Vagina (tissue), 2 donors: ENCODE measurements at regions not wholly inside any gene's neighbourhood (a gene's known extent, or its start where the extent isn't known, plus 50 kb on each side); places are given as distances from the start of the nearest gene placed in this dataset.

Experiments
- DNase-seq, 2 donors: peaks; one replicate each; pipeline ENCODE4 v3.0.0-alpha.2; 2017; ENCODE audit errors: extremely low spot score in 2 of 2
- H3K27ac ChIP-seq: fragments of 200-600 bp; sonication (generic); one replicate; pipeline ENCODE4 v1.5.1; 2019
- H3K27me3 ChIP-seq: fragments of 200-600 bp; sonication (generic); one replicate; pipeline ENCODE4 v1.5.1; 2019
- H3K36me3 ChIP-seq, 2 donors: fragments of 200-600 bp; sonication (generic); one replicate each; pipeline ENCODE4 v1.5.1; 2017 to 2019
- H3K4me1 ChIP-seq: fragments of 200-600 bp; sonication (generic); one replicate; pipeline ENCODE4 v1.5.1; 2019
- H3K4me3 ChIP-seq, 2 donors: fragments of 200-600 bp; sonication (generic); 1 replicate in 1 of 2; 2 replicates in 1 of 2; pipeline ENCODE4 v1.5.1; 2016 to 2019
- H3K9me3 ChIP-seq: fragments of 200-600 bp; sonication (generic); one replicate; pipeline ENCODE4 v1.5.1; 2019
- POLR2A ChIP-seq, 2 donors: fragments of 450-650 bp; IDR thresholded peaks; one replicate each; pipeline ENCODE4 v1.6.1; 2017; ENCODE audit warnings: antibody characterized with exemption in 2 of 2, mild to moderate bottlenecking in 2 of 2, moderate library complexity in 2 of 2
- POLR2AphosphoS5 ChIP-seq, 2 donors: sonication (generic); formaldehyde crosslinking; IDR thresholded peaks; one replicate each; pipeline ENCODE4 v1.9.0; 2017; ENCODE audit warnings: antibody characterized with exemption in 2 of 2, mild to moderate bottlenecking in 2 of 2, low read depth in 1 of 2; ENCODE audit not compliant: insufficient read depth in 1 of 2
- intact Hi-C: fragments of 100-400 bp; cut with DNase I; formaldehyde crosslinking; loops from one replicate; pipeline ENCODE4 v1.15.1; 2023
- TF ChIP-seq, protein P1 (sequence below), 3 experiments: fragments of 450-650 bp in 2 of 3; fragments of 200-600 bp in 1 of 3; sonication (generic) in 1 of 3; IDR thresholded peaks; one replicate each; pipeline ENCODE4 v1.5.1; 2017 to 2019; ENCODE audit warnings: antibody characterized with exemption in 3 of 3, mild to moderate bottlenecking in 2 of 3, moderate library complexity in 2 of 3

DNA sequence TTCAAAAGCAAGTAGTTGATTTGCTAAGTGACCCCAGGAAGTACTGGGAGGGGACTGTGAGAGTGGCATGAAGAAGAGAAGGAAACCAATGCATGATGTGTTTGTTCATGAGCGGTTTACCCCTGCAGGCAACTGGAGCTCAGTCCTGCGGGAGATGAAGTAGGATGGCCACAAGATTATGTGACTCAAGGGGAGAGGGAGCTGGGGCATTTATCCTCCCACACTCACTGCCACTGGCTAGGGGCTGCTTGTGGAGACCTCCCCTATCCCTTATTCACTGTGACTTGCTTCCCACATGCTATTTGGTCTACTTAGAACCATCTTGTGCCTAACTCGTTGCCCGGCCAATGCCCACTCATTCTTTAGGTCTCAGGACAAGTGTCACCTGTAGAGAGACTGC lies 60.6 kb upstream of the TRIO start:
- H3K27ac ChIP-seq = no peak overlapping the region
- TF ChIP-seq POLR2AphosphoS5 (IDR thresholded peaks at IDR 0.05; ENCODE audit: insufficient read depth in 1 of 2, low read depth in 1 of 2) (no peak), POLR2A (IDR thresholded peaks at IDR 0.05) (no peak)
- TF ChIP-seq, protein P1, sequence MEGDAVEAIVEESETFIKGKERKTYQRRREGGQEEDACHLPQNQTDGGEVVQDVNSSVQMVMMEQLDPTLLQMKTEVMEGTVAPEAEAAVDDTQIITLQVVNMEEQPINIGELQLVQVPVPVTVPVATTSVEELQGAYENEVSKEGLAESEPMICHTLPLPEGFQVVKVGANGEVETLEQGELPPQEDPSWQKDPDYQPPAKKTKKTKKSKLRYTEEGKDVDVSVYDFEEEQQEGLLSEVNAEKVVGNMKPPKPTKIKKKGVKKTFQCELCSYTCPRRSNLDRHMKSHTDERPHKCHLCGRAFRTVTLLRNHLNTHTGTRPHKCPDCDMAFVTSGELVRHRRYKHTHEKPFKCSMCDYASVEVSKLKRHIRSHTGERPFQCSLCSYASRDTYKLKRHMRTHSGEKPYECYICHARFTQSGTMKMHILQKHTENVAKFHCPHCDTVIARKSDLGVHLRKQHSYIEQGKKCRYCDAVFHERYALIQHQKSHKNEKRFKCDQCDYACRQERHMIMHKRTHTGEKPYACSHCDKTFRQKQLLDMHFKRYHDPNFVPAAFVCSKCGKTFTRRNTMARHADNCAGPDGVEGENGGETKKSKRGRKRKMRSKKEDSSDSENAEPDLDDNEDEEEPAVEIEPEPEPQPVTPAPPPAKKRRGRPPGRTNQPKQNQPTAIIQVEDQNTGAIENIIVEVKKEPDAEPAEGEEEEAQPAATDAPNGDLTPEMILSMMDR (IDR thresholded peaks at IDR 0.05) = no peak
- H3K27me3 ChIP-seq = no peaks in the 10 kb centered on the region
- no peak overlapping the region for H3K4me3 ChIP-seq
- H3K9me3 ChIP-seq = no peaks in the 10 kb centered on the region
- H3K4me1 ChIP-seq = no peaks in the 10 kb centered on the region
- DNase-seq = no peak
- intact Hi-C loops = no loop called here
- H3K36me3 ChIP-seq = no peaks in the 10 kb centered on the region

DNA sequence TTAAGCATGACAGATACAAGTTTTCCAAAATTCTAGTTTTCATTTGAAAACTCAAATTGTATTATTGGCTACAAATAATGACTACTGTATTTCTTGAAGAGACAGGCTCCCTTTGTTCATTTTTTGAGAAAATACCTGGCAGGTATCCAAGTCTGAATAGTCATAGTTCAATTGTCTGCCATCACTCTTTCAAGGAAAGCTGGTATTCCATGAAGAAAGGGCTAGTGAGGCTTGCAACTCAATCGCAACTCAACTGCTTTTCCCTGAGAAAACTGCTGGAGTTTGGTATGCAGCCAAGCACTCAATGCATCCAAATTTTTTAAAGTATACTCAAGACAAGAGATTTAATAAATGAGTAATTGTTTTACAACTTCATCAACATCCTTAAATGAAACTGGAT lies 61.4 kb upstream of the TRIO start:
- DNase-seq = no peak
- TF ChIP-seq POLR2A (IDR thresholded peaks at IDR 0.05) (no peak), POLR2AphosphoS5 (IDR thresholded peaks at IDR 0.05; ENCODE audit: insufficient read depth in 1 of 2, low read depth in 1 of 2) (no peak)
- TF ChIP-seq, protein P1 (IDR thresholded peaks at IDR 0.05) = no peak
- intact Hi-C loops = no loop called here
- Histone ChIP-seq H3K9me3 (no peaks in the 10 kb centered on the region), H3K4me3 (no peak overlapping the region), H3K36me3 (no peaks in the 10 kb centered on the region), H3K27ac (no peak overlapping the region), H3K27me3 (no peaks in the 10 kb centered on the region), H3K4me1 (no peaks in the 10 kb centered on the region)

- no peaks in the 10 kb centered on the region for H3K27me3 ChIP-seq
- TF ChIP-seq POLR2AphosphoS5 (IDR thresholded peaks at IDR 0.05; ENCODE audit: insufficient read depth in 1 of 2, low read depth in 1 of 2) (no peak), POLR2A (IDR thresholded peaks at IDR 0.05) (no peak)
- TF ChIP-seq, protein P1 (IDR thresholded peaks at IDR 0.05) = no peak
- intact Hi-C loops = no loop called here
- H3K36me3 ChIP-seq = no peaks in the 10 kb centered on the region
- no peaks in the 10 kb centered on the region for H3K9me3 ChIP-seq
- H3K4me1 ChIP-seq = no peaks in the 10 kb centered on the region
- no peak overlapping the region for H3K27ac ChIP-seq
- DNase-seq = no peak
- no peak overlapping the region for H3K4me3 ChIP-seq
These were observed 64.4 kb upstream of the TRIO start for GRCh38 chr5:14078716-14079115.

DNA sequence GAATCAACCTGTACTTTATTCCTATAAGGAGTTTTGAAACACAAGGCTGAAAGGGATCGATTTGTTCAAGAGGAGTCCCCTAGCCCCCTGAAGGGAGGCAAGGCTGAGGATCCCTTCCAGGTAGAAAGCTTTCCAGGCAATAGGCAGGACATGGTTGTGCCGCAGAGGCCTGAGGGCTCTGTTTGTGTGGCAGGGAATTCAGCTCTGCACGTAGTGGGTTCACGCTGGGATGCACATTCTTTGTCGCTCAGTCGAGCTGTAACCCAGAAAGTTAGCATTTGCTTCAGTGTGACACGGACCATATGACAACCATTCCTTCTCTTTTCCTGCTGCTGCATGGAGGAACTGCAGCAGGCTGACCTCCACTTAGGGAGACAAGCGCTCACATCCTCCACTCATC lies 65.6 kb upstream of the TRIO start:
- intact Hi-C loops = no loop called here
- no peaks in the 10 kb centered on the region for H3K9me3 ChIP-seq
- no peaks in the 10 kb centered on the region for H3K4me1 ChIP-seq

DNA sequence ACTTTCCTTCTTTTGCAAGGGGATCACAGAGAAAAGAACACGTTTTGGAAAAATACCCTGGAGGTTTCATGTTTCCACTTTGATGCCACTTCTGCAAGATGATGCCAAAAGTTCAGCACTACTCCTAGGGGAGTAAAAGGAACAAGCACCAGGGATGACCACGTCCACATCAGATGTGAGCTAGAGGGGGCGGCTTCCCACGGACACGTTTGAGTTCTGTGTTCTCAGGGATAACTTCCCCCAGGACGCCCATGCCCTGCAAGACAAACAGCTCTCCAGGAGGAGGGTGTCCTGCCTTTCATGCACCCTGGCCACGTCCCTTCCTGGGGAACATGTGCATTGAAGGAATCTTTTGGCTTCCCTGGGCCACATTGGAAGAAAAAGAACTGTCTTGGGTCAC lies 66.6 kb upstream of the TRIO start:
- Histone ChIP-seq H3K27ac (no peak overlapping the region), H3K4me3 (no peak overlapping the region), H3K4me1 (no peaks in the 10 kb centered on the region), H3K9me3 (no peaks in the 10 kb centered on the region), H3K36me3 (no peaks in the 10 kb centered on the region), H3K27me3 (no peaks in the 10 kb centered on the region)
- TF ChIP-seq POLR2AphosphoS5 (IDR thresholded peaks at IDR 0.05; ENCODE audit: insufficient read depth in 1 of 2, low read depth in 1 of 2) = no peak
- TF ChIP-seq, protein P1 (IDR thresholded peaks at IDR 0.05) = no peak
- no peak for TF ChIP-seq POLR2A (IDR thresholded peaks at IDR 0.05)
- no peak for DNase-seq
- intact Hi-C loops = no loop called here

More for the DNA sequence above, 65.6 kb upstream of the TRIO start:
- no peak overlapping the region for H3K4me3 ChIP-seq
- no peaks in the 10 kb centered on the region for H3K36me3 ChIP-seq
- H3K27ac ChIP-seq = no peak overlapping the region
- no peaks in the 10 kb centered on the region for H3K27me3 ChIP-seq
- DNase-seq = no peak
- no peak for TF ChIP-seq POLR2A (IDR thresholded peaks at IDR 0.05)

GRCh38 chr5:14075937-14076336 lies 67.2 kb upstream of the TRIO start:
- no peak for TF ChIP-seq POLR2AphosphoS5 (IDR thresholded peaks at IDR 0.05; ENCODE audit: insufficient read depth in 1 of 2, low read depth in 1 of 2)
- TF ChIP-seq POLR2A (IDR thresholded peaks at IDR 0.05) = no peak
- H3K4me1 ChIP-seq = no peaks in the 10 kb centered on the region
- intact Hi-C loops = no loop called here
- H3K9me3 ChIP-seq = no peaks in the 10 kb centered on the region
- no peak overlapping the region for H3K27ac ChIP-seq
- H3K27me3 ChIP-seq = no peaks in the 10 kb centered on the region
- no peak overlapping the region for H3K4me3 ChIP-seq
- DNase-seq = no peak
- H3K36me3 ChIP-seq = no peaks in the 10 kb centered on the region
